ENCODE measurements at regions not wholly inside any gene's neighbourhood (a gene's known extent, or its start where the extent isn't known, plus 50 kb on each side); places are given as distances from the start of the nearest gene placed in this dataset.
A peak's percentile ranks its signal among the peaks of the same experiment; 100 is the strongest.

DNA sequence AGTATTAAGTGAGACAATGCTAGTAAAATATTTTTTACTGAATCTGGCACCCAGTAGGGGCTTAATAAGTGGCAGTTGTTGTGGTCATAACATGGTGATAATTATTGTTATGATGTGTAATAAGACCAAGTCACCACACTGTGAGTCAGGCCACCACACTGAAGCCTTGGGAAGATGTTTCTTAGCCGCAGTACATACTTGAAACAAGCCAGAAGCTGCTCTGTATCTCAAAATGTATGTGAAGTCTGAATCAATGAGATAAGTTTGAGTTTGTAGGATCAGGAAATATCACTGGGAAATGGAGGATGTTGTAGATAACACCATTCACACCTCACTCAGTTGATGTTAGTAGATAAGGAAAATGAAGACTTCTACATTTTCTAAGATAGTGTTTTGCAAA lies 51.3 kb upstream of the PTPN3 start:
- no peak for DNase-seq

DNA sequence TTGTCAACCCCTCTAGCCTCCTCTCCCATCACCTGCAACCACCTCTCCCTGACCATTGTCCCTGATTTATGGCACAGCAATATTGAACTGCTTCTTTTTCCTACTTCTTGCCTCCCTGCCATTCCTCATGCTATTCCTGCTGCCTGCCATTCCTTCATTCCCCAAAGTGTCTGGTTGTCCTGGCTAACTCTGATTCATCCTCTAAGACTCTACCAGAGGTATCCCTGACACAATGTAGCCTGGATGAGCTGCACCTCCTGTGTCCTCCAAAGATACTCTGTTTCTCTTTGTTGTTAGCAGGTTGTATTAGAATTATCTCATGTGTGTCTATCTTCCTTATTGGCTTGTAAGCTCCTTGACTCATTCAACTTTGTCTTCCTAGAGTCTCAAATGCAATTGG lies 53.5 kb upstream of the PTPN3 start:
- DNase-seq, result no peak

DNA sequence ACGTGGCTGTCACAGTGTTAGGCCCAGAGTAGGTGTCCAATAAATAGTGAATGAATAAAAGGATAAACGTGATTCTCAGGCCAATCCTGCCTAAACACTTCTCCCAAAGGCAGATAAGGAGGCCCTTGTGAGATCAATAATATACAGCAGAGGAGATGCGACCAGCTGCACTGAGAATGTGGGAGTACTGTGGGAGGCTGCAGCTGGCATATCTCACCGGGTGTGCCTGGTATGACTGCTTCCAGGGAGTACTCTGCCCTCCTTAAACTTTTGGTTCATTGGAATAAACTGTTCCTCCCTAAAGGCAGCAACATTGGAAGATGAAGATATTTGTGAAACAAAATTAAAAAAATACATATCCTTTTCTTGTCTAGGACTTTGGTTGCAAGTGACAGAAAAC lies 57.1 kb upstream of the PTPN3 start:
- DNase-seq, result no peak

DNA sequence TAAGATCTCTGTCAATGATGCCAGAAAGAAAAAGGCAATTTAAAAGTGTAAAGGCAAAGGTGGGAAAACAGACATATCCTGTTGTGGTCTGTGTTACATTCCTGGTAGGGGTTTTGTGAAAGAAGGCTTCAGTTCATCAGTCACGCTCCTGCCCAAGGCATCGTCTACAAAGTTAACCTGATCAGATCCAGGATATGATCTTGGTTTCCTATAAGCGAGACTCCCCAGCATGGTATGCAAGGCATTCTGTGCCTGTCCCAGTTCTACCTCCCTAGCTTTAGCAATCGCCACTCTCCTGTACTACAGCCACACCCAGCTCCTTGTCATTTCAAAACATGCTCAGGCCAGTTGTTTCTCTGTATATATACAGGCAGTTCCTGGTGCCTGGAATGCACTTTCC lies 58.0 kb upstream of the PTPN3 start:
- DNase-seq, result no peak

DNA sequence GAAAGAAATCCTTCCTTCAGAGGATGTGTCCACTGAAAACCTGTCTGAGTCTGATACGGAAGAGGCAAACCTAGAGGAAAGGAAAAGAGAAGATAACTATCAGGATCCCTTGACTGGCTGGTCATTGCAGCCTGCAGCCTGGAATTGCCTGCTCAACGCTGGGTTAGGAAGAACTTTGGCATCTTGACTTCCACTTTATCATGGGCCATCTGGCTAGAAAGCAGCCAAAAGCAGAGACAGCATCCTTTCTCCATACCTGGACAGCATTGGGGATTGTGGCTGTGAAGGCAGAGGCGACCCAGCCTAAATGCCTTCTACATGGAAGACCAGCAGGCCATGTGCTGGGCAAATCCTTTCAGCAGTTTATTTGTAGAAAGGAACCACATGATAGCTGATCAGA lies 58.7 kb upstream of the PTPN3 start:
- DNase-seq, result no peak

DNA sequence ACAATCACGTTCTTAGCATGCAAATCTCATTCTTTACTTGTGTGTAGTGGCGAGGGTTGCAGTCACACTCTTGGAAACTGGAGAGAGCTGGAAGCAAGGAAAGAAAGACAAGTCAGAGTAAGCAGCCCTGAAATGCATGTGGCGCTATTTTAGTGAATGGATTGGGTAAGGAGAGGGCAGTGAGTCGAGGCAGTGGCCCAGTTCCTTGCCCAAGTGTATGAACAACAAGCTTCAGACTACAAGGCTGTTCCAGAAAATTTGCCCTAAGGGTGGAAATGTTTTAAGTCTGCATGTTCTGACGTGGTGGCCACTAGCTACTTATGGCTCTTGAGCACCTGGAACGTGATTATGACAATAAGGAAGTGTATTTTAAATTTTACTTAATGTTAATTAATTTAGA lies 59.4 kb upstream of the PTPN3 start:
- DNase-seq, result no peak

DNA sequence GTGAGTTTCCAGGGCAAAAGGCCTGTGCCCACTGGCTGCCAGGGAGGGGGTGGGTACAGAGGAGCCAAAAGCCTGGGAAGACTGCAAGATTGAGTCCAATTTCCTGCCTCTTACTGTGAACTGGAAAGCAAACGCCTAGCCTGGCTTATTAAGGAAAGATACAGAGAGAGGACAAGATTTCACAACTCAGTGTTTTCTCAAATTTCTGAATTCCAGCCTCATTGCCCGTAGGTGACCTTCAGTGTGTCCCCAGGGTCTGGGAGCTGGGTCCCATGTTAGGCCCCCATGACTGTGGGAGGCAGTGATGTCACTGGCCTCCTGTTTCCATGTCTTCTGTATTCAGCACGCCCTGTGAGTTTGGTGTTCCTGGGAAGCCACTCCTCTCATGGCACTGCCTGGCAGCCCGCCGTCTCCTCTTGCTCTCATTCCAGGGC lies 60.6 kb upstream of the PTPN3 start:
- no peak for DNase-seq

DNA sequence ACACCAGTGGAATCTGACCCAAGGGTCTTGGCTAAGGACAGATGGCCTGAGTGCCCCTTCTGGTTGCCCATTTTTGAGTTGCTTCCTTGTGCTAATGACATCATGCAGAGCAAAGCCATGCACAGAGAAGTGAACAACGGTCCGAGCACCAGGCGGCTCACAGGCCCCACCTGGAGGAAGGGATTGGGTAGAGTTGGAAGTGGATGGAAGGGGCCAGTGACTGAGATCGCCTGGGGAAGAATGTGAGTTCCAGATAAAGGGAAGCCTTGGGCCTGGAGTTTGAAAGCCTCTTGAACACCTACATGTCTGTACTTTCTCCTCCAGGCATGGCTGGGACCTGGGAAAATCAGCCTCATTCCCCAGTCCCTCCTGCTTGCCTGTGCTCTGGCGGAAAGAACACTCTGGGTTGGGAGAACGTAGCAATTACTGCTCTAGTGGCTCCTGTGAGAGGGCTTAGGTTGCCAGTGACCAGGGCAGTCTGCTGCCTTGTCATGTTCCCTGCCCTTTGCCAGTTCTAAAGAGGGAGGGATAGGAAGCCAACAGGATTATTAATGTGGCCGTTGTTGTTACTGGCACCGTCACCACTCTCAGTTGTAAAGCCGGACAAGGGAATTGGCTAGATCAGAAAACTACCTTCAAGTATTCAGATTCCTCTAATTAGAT lies 62.5 kb upstream of the PTPN3 start:
- DNase-seq, result no peak

DNA sequence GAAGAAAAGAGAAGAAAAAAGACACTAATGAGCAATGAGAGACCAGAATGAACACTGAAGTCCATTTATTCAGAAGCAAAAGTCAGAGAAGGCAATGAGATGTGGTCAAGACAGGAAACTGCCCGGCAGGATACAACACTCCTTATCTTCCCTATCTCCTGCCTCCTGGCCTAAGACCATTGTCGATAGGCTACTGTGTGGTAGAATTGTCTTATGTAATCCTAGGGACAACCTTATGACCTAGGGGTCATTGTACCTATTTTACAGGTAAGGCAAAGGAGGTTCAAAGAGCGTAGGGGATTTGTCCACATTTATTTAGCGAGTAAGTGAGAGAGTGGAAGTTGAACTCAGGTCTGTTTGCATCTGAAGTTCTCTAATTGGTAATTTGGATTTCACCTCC lies 63.0 kb upstream of the PTPN3 start:
- DNase-seq, result no peak

DNA sequence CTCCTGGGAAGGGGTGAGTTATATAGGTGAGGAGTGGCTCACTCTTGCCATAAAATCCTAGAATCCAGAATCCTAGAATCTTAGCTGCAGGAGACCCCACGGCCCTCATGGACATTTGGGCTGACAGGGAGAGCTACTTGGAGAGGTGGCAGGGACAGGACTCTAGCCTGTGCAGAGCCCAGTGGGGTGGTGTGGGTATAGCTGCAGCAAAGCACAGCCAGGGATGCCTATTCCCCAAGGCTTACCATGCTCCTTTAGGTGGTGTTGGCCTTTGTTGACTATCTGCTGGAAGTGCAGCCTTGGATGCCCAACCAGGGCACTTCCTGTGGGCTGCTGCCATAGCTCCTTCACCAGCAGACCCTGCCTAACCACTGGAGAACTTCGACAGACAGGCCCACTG lies 70.0 kb upstream of the PTPN3 start:
- DNase-seq, result no peak

DNA sequence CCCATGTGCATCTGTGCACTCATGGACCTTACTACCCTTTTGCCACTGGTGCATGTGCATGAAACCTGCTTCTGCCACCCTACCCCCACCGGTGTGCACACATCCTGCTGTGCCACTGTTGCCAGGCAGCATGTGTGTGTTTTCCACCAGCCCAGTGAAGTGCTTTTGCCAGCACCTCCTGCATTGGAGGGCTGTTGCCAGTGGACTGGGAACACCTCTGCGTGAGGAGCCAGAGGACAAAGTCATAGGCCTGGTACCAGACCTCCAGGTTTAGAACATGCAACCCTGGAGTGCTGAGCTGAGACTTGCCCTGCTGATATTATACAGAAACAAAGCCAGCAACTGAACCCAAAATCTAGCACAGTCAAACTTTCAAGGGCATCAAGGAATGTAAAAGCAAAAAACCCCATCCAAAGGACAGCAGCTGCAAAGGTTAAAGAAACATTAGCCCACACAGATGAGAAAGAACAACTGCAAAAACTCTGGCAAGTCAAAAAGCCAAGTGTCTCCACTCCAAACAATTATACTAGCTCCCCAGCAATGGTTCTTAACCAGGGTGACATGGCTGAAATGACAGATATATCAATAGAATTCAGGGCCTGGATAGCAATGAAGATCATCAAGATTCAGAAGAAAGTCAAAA lies 70.6 kb upstream of the PTPN3 start:
- peak; percentile 49 for DNase-seq

DNA sequence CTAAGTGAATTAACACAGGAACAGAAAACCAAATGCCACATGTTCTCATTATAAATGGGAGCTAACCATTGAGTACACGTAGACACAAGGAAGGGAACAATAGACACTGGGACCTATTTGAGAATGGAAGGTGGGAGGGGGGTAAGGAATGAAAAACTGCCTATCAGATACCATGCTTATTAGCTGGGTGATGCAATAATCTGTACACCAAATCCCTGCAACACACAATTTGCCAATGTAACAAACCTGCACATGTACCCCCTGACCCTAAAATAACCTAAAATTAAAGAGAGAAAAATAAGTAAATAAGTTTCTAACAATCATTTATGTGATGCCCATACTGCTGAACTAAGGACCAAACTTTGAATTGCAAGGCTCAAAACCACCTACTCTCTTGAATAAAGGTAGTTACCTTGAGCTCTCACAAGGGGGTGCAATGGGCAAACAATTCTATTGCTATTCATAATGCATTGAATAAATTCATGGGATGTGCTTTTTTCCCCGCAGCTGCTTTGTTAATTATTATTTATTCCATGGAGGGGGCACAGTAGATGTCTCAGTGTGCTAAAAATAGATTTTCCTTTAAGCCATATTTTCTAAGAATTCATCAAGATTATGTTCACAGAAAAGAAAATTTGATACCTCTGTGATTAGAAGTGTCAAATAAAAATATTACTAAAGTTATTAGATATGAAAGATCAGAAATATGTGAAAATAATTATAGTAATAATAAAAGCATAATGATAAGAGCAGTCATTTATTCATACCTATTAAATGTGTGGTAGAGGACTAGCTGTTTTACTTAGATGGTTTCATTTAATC lies 76.2 kb upstream of the PTPN3 start:
- DNase-seq, result peak; percentile 63

DNA sequence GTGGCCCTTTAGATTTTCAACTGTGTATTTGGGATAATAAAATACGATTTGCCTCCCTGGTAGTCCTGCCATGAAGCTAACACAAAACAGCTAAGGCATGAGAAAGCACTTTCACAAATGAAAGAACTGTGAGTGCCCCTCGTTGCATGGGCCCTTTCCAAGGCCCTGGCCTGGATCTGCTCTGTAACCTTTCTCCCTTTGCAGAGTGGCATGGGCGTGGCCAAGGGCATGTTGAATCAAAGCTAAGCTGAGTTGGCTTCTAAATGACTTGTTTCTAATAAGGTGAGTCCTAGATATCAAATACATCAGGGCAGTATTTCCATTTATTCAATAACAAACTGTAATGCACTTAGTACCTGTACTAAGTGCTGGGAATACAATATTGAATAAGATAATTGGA lies 78.7 kb upstream of the PTPN3 start:
- no peak for DNase-seq

DNA sequence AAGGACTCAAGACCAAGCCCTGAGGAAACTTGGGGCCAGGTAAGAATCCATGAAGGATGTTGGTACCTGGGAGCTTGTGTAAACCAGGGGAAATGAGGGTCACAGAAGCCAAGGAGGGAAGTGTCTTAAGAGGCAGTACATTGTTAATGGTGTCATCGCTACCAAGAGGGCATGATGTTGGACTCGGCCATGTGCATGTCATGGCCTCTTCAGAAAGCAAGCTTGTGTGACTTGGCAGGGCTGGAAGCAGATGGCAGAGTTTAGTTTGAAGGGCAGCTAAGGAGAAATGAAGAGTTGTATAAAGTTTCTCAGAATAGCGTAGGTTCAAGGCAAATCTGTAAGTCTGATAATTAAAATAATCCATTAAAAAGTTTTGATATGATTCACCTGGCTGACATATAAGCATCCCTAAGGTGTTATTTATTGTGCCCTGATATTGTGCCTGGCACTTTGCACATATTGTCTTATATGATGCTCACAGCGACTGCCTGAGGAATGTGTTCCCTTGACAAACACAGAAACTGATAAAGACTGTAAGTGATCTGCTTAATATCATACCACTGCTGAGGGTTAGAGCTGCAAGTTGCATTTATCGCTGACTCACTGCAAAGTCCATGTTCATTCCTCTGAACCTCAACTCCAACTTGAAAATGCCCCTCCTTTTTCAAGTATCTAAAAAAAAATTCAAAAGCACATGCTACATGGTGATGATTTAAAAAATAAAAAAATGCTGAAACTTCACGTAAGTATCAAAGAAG lies 81.3 kb upstream of the PTPN3 start:
- DNase-seq, result no peak

DNA sequence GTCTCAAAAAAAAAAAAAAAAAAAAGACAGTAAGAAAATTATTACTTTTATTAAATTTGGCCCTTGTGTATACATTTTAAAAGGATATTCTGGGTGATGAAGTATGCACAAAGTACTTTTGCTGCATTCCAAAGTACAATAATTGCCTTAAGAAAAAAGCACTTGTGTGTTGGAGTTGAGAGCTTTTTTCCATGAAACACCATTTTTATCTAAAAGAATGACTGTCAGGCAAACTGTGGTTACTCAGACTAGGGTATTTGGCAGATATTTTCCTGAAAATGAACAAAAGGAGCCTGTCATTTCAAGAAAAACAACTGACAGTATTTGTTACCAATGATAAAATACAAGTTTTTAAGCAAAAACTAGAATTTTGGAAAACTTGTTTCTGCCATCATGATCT lies 84.3 kb upstream of the PTPN3 start:
- no peak for DNase-seq

DNA sequence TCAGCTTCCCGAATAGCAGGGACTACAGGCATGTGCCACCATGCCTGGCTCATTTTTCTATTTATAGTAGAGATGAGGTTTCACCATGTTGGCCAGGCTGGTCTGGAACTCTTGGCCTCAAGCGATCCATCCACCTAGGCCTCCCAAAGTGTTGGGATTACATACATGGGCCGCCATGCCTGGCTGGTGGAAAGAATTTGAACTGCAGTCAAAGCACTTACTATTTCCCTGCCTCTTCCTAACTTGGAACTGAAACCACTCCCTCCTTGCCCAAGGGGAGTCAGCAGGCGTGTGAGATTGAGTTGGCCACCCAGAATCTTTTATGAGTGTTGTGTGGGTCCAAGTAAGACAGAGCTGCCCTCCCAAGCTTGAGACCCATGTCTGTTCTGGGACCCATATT lies 86.1 kb upstream of the PTPN3 start:
- no peak for DNase-seq

DNA sequence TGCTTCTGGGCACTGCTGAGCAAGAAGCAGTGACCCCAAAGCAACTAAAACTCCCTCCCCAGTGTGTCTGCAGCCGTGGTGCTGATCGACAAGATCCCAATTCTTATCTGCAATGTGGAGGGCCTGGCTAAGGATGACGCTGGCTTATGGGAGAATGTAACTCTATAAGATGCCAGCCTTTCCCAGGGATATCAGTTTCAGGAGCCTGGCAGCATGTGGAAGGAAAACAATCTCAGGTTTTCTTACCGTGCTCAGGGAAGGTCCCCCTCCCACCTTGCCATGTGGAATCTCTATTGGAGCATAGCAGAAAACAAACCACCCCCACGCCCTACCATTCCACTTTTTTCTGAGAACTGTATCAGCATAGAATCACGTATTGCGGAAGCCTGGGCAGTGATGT lies 87.7 kb upstream of the PTPN3 start:
- DNase-seq, result no peak

DNA sequence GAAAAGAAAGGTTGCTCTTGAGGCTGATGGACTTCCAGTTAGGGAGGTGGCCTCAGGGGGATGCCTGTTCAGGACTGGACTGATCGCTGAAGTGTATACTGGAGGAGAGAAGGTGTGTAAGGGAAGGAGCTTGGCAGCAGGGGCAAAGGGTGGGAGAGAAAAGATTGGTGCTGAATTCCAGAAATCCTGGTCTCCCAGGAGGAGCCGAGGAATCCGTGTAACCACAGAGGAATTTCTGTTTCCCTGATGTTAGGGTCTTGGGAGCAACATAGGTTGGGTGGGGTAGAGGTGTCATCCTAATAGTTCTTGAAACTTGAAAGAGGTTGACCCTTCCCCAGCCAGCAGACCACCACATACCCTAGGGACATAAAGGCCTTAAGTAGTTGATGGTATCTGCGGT lies 88.9 kb upstream of the PTPN3 start:
- DNase-seq, result no peak

DNA sequence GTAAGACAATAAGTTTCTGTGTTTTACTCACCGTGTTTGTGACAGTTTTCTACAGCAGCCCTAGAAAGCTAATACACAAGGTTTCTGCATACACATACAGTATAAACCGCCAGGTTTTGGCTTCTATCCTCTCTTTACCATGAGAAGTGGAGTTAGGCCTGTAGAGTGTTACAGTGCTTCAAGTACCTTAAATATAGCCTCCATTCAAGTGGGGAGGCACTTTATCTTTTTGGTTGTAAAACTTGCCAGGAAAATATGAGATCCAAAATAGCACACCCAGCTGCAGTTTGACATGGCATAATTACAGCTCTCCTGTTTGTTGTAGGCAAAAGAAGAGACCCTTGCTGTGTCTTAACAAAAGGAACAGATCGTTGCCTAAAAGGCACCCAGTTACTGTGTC lies 90.3 kb upstream of the PTPN3 start:
- no peak for DNase-seq

DNA sequence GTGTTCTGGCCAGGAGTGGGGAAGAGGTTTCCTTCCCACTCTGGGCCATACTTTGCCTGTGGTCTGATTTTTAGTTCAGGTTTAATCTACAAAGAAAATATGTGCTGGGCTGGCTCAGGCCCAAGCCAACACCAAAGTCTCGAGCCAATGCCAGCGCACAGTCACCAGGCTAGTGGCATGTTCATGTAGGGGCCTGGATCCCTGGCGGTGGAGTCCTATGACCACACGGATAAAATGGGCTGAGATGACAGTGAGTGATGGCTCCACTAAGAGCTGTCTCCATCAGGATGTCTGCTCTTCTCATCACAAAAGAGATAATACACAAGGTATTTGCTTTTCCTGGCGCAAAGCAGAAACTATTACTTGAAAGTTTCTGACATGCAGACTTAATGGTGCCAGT lies 92.9 kb upstream of the PTPN3 start:
- peak; percentile 47 for DNase-seq

DNA sequence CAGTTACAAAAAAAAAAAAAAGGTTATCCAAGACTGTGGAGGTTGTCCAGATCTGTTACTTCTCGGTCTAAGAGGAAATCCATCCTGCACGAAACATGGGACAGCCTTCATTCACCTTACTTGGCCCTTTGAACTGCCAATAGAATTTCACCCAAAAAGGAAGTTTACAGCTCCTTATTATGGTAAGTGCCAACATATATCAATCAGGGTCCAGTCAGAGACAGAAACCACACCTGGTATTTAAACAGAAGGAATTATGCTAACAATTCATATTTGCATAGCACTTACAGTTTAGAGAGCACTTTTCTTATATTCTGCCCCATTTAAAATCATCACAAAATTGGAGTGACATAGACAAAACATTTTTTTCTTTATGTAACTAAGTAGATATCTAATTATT lies 93.6 kb upstream of the PTPN3 start:
- DNase-seq, result no peak

DNA sequence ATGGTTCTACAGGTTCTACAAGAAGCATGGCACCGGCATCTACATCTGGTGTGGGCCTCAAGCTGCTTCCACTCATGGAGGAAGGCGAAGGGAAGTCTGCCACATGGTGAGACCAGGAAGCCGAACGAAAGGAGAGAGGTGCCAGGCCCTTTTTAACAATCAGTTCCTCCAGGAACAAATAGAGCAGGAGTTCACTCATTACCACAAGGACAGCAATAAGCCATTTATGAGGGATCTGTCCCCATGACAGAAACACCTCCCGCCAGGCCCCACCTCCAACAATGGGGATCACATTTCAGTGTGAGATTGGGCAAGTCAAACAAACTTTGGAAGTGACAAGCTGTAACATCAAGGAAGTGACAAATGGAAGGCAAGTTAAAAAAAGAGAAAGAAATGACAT lies 95.5 kb upstream of the PTPN3 start:
- no peak for DNase-seq

DNA sequence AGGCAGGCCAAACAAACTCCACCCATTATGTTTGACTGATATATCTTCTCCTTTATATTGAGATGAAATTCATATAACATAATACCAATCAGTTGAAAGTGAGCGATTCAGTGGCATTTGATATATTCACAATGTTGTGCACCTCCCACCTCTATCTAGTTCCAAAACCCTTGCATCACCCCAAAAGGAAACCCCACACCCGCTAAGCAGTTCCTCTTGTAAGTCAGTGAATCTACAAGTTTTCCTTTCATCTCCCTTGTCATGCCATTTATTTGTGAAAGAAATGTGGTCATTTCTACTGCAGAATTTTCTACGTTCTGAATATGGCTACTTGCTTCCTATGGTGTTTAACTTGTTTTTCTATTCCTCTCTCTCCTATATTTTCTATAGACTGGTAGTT lies 99.4 kb upstream of the PTPN3 start:
- no peak for DNase-seq

DNA sequence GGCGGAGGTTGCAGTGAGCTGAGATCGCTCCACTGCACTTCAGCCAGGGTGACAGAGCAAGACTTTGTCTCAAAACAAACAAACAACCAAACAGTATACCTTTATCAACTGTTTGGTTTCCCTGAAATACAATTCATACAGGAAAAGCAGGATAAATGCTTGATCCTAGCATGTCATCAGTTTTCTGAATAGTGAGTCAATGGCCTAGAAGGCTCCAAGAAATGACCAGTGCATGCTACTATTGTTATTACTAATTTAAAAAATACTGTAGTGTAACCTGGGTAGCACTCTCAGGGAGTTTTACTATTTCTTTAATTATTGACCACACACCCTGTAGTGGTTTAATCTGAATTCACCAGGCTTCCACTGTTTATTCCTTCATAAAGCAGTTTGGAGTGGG lies 101.0 kb upstream of the PTPN3 start:
- DNase-seq, result no peak
